ENCODE measurements at regions not wholly inside any gene's neighbourhood (a gene's known extent, or its start where the extent isn't known, plus 50 kb on each side); places are given as distances from the start of the nearest gene placed in this dataset.

DNA sequence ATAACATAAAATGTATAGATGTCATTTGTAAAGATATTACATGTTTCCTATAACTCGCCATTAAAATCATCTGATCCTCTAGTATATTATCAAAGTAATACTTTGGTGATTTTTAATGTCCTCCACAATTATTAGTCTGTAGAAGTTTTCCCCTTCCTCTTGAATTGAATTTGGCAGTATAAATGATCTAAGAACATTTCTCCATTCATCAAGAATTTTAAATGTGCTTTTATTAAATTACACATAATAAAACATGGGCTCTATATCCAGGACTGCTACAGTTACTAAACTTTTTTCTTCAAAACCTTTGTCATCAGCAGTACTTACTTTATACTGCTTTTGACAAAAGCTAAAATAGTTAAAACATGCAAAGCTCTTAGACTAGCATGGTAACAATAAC lies 315.4 kb upstream of the ZC3H15 start:
- TF ChIP-seq, protein P1, sequence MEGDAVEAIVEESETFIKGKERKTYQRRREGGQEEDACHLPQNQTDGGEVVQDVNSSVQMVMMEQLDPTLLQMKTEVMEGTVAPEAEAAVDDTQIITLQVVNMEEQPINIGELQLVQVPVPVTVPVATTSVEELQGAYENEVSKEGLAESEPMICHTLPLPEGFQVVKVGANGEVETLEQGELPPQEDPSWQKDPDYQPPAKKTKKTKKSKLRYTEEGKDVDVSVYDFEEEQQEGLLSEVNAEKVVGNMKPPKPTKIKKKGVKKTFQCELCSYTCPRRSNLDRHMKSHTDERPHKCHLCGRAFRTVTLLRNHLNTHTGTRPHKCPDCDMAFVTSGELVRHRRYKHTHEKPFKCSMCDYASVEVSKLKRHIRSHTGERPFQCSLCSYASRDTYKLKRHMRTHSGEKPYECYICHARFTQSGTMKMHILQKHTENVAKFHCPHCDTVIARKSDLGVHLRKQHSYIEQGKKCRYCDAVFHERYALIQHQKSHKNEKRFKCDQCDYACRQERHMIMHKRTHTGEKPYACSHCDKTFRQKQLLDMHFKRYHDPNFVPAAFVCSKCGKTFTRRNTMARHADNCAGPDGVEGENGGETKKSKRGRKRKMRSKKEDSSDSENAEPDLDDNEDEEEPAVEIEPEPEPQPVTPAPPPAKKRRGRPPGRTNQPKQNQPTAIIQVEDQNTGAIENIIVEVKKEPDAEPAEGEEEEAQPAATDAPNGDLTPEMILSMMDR (conservative IDR thresholded peaks at IDR 0.05; ENCODE audit: low read depth, low read length) = no peak
- no peak for TF ChIP-seq EZH2 (IDR thresholded peaks at IDR 0.05; ENCODE audit: low read length, unreplicated experiment)

All from PC-3 (cell line).